GM04503 (cell line): ENCODE measurements at regions not wholly inside any gene's neighbourhood (a gene's known extent, or its start where the extent isn't known, plus 50 kb on each side); places are given as distances from the start of the nearest gene placed in this dataset.
"Not testable (repeated sequence)": the region's sequence is repeated elsewhere in the genome, so short reads cannot be mapped to it uniquely, and the experiment has no call there.

Experiments used
- DNase-seq: peaks from one replicate; pipeline ENCODE4 v3.0.0-alpha.2; 2012; ENCODE audit warnings: low read depth

DNA sequence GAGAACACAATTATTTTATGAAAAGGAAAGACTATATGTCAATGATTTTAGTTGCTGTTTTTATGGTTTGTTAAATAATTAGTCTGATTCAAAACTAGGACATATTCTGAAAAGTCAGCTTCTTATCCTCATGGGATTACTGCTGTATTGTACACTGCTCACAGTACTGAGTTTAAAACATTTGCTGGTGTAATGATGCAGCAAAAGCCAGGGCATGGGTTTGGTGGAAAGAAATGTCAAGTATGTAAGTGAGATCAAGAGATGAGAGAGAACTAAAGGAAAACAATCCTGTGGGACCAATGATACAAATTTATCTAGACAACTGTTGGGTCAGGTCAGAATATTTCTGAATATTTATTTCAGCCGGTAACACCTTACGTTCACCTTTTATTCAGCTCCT is 210.1 kb upstream of the ARHGEF26 start:
- DNase-seq: no peak

DNA sequence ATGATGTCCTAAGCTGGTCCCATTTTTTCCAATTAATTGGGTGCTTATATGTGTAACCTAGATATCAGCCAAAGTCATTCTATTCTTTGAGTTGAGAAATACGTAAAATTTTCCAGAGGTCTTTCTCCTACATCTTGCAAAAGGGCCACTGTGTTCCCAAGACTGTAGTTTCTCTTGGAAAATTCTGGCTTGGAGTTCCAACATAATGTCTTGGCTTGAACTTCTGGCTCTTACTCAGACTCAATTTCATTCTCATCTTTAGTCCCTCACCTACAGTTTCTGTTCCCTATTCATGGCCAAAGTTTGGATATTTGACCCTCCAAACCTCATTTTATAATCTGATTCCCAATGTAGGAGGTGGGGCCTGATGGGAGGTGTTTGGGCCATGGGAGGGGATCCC is 201.4 kb upstream of the ARHGEF26 start:
- DNase-seq: no peak

GRCh38 chr3:153921826-153922225 is 199.4 kb upstream of the ARHGEF26 start:
- DNase-seq: no peak

- no peak for DNase-seq
These were observed 195.2 kb upstream of the ARHGEF26 start for GRCh38 chr3:153925841-153926514.

GRCh38 chr3:153927107-153927506 is 194.1 kb upstream of the ARHGEF26 start:
- peak; percentile 29 for DNase-seq

DNA sequence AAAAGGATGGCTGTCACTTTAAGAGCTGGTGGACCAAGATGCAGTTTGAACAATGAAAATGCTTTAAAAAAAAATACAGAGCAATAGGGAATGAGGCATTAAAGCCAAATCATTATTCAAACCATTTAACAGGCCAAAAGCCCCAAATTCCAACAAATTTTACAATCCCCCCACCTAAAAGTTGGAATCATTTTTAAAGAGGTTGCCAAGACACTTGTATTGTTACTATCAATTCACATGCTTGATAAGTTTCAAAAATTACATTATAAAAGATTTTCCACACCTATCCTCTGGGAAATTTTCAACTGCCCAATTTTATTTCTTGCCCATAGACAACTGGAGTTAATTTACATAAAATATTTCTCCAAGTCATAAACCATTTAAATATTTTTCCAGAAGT is 192.3 kb upstream of the ARHGEF26 start:
- DNase-seq: no peak

- not testable (repeated sequence) for DNase-seq
These were observed 187.7 kb upstream of the ARHGEF26 start for GRCh38 chr3:153933481-153933880.

DNA sequence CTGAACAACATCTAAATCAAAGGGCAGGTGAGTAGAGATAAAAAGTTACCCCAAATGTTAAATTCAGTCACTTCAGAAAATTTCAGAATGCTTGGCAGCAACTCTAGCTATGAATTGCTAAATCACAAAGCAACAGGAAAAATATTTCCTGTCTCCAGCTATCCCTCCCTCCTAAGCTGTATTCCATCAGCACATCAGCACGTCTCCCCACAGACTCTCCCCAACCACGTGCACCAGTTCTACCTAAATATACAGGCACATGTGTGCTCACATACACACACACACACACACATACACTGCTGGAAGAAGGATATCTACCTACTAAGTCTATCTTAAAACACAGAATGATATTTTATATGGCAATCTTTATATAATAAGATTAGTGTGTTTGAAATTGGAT is 177.1 kb upstream of the ARHGEF26 start:
- no peak for DNase-seq

GRCh38 chr3:153951276-153951675 is 169.9 kb upstream of the ARHGEF26 start:
- no peak for DNase-seq

DNA sequence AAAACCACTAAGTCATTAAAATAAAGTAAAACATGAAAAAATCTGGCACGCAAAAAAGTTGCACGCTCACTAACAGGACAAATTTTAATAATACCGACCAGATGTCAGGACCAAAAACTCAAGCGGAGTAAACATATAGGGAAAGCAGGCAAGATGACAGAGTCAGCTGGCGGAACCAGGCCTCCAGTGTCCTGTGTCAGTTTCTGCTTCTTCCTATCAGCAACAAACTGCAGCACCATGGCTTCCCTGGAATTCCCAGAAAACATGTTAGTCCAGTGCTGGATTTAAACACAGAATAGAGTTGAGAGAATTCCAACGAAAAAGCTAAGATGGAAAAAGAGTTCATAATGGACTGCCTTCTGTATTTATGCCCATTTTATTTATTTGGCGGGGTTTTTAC is 169.1 kb upstream of the ARHGEF26 start:
- no peak for DNase-seq

GRCh38 chr3:153956613-153957012 is 164.6 kb upstream of the ARHGEF26 start:
- no peak for DNase-seq

DNA sequence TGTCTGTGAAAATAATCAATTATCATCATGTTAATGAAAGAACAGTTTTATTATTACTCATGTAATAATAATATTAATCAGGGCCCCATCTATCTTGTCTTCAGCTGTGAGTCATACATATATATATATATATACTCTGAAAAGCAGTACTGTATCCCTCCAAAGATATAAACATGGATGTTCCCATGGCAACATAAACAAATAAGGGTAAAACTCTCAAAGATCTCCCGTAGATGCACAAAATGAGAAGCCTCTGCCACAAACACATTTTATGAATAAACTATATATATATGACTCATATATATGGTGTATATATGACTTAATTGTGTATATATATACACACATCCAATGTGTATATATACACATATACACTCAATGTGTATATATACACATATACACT is 163.8 kb upstream of the ARHGEF26 start:
- DNase-seq: no peak

DNA sequence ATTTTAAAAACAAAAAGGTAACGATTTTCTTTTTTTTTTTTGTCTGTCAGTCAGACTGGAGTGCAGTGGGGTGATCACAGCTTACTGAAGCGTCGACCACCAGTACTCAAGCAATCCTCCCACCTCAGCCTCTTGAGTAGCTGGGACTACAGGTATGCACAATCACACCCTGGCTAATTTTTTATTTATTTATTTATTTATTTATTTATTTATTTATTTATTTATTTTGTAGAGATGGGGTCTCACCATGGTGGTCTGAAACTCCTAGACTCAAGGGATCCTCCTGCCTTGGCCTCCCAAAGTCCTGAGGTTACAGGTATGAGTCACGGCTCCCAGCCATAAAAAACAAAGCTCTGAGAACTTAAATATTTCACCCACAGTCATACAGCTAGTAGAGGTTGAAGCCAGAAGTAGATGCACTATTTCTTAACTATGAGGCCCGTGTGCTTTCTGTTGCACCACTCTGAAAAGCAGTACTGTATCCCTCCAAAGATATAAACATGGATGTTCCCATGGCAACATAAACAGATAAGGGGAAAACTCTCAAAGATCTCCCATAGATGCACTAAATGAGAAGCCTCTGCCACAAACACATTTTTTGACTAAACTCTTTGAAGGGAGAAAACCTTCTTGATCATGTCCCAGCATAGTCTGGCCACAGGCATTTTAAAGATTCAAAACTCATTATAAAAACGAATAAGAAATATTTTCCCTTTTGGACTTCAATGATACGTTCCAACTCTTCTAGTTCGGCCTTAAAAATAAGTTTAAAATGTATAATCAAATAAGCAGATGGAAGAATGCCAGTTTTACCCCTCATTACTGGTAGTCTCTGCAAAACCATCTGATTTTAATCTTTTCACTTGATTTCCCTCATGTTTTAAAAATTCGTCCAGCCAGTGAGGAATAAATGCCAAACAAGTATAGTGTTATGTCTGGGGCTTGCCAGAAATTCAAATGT is 162.3 kb upstream of the ARHGEF26 start:
- peak; percentile 14 for DNase-seq

- no peak for DNase-seq
These were observed 160.6 kb upstream of the ARHGEF26 start for GRCh38 chr3:153960458-153961074.

GRCh38 chr3:153961494-153961893 is 159.7 kb upstream of the ARHGEF26 start:
- DNase-seq: no peak

DNA sequence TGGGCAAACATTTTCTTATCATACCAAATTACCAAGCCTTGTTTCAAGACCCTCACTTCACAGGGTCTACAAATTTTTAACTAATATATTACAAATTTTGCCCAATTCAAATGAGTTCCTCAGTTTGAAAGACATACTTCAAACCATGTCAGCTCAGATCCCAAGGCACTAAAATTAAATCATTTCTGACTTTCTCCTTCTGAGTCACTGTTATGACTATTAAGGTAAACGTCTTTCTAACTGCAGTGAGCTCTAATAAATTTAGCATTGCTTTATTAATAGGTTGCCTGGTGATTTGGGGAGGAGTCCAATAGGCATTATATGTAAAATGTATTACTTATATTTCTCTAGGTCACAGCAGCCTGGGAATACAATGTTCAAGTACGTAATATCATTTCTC is 158.2 kb upstream of the ARHGEF26 start:
- DNase-seq: no peak

DNA sequence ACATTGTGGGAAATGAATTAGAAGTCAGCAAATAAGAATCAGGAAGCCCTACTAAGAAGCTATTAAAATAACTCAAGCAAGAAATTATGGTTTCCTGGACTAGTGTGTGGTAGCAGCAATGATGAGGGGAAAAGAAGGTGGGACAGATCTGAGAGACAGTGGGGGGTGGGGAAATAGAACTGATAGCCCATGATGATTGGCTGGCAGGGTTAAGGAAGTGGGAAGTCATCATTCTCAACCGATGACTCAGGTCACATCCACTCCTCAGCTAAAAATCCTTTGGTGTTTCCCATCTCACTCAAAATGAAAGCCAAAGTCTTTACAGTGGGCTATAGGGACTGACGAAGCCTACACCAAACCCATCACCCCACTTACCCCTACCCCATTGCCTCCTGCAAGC is 153.9 kb upstream of the ARHGEF26 start:
- DNase-seq: no peak

GRCh38 chr3:153970047-153970446 is 151.1 kb upstream of the ARHGEF26 start:
- no peak for DNase-seq

DNA sequence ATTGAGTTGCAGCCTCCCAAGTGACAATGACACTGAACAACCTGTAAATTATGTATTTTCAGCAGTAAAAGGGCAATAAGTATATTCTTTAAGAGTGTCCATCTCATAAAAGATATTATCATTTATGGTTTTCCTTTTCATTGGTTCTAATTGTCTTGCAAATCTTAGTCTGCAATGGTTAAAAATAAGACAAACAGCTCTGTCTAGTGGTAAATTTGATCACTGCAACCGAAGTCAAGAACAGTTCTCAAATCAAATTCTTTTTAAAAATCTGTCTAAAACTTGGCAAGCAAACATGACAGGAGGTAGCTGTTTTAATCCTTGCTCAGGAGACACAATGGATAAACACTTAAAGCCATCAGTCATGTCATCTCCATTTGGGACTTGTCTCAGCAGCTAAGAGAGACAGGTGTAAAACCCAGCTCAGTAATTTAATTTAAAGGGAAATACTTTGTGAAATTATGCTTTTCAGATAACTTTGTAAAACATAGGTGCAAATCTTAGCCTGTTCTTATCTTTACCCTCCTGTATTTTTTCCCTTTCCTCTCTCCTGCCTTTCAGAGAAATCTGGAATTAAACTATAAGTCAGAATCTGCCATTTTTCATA is 150.3 kb upstream of the ARHGEF26 start:
- no peak for DNase-seq

GRCh38 chr3:153972862-153973261 is 148.3 kb upstream of the ARHGEF26 start:
- DNase-seq: no peak

GRCh38 chr3:153973722-153974265 is 147.4 kb upstream of the ARHGEF26 start:
- no peak for DNase-seq

DNA sequence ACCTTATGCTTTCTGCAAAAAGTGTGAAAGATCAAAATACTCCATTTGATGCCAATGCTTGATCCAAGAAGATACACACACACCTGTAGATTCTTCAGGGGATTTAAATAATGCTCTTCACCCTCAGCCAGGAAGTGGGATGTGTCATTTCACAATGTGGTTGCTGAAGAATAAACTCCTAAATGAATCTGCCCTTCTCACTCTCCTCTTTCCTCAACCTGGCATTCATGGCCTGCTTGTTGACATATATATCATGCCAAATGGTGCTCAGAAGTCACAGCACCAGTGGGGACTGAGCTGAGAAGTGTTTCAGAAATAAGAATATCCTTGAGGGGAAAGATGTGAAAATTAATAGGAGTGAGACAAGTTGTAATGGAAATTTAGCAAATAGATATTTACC is 146.6 kb upstream of the ARHGEF26 start:
- no peak for DNase-seq
